GM23338 (cell line): ENCODE measurements at regions not wholly inside any gene's neighbourhood (a gene's known extent, or its start where the extent isn't known, plus 50 kb on each side); places are given as distances from the start of the nearest gene placed in this dataset.

ENCODE experiments used
- ATAC-seq: fragments of 200-7000 bp; cut with Tn5 transposase; 3 replicates; pipeline ENCODE4 v1.9.1; 2020
- DNase-seq: peaks from one replicate; pipeline ENCODE4 v3.0.0-alpha.2; 2015; ENCODE audit warnings: low spot score
- H2AFZ ChIP-seq: fragments of 200-600 bp; sonication (generic); 2 replicates; pipeline ENCODE4 v1.8.0; 2016; ENCODE audit warnings: antibody characterized with exemption, mild to moderate bottlenecking, moderate library complexity
- H3F3A ChIP-seq: fragments of 200-600 bp; sonication (generic); replicated peaks from 2 replicates; pipeline ENCODE4 v1.8.0; 2017; ENCODE audit warnings: antibody characterized with exemption, mixed run types, low read depth
- H3K27ac ChIP-seq: fragments of 200-600 bp; sonication (generic); 2 replicates; pipeline ENCODE4 v1.6.1; 2016; ENCODE audit warnings: low read depth
- H3K27me3 ChIP-seq: fragments of 200-600 bp; sonication (generic); 2 replicates; pipeline ENCODE4 v1.8.0; 2016; ENCODE audit warnings: mild to moderate bottlenecking, mixed run types, moderate library complexity; ENCODE audit not compliant: insufficient read depth
- H3K36me3 ChIP-seq: fragments of 200-600 bp; sonication (generic); 2 replicates; pipeline ENCODE4 v1.8.0; 2016; ENCODE audit warnings: mild to moderate bottlenecking; ENCODE audit not compliant: insufficient read depth
- H3K4me1 ChIP-seq: fragments of 200-600 bp; sonication (generic); 2 replicates; pipeline ENCODE4 v1.8.0; 2016; ENCODE audit warnings: mild to moderate bottlenecking, moderate library complexity; ENCODE audit not compliant: insufficient read depth
- H3K4me2 ChIP-seq: fragments of 200-600 bp; sonication (generic); 2 replicates; pipeline ENCODE4 v1.7.1; 2017; ENCODE audit warnings: mixed run types
- H3K4me3 ChIP-seq: fragments of 200-600 bp; sonication (generic); 2 replicates; pipeline ENCODE4 v1.6.1; 2016; ENCODE audit warnings: mixed run types
- H3K79me2 ChIP-seq: fragments of 200-600 bp; sonication (generic); replicated peaks from 2 replicates; pipeline ENCODE4 v1.8.0; 2017; ENCODE audit warnings: mild to moderate bottlenecking; ENCODE audit not compliant: insufficient read depth
- H3K9me2 ChIP-seq: fragments of 200-600 bp; sonication (generic); 2 replicates; pipeline ENCODE4 v1.8.0; 2017; ENCODE audit not compliant: insufficient read depth
- H4K20me1 ChIP-seq: fragments of 200-600 bp; sonication (generic); replicated peaks from 2 replicates; pipeline ENCODE4 v1.8.0; 2017; ENCODE audit warnings: mild to moderate bottlenecking; ENCODE audit not compliant: insufficient read depth
- H3K27ac Mint-ChIP-seq: 2 replicates; pipeline ENCODE4 v1.8.0; 2020; ENCODE audit warnings: inconsistent platforms, mild to moderate bottlenecking, moderate library complexity, mixed read lengths
- H3K27me3 Mint-ChIP-seq: 3 replicates; pipeline ENCODE4 v1.8.0; 2022; ENCODE audit warnings: low read depth, mild to moderate bottlenecking, moderate library complexity, mixed read lengths, inconsistent platforms; ENCODE audit not compliant: insufficient read depth, poor library complexity
- H3K36me3 Mint-ChIP-seq: 3 replicates; pipeline ENCODE4 v1.8.0; 2021; ENCODE audit warnings: low read depth, mild to moderate bottlenecking, inconsistent platforms, moderate library complexity, mixed read lengths
- H3K4me1 Mint-ChIP-seq: 3 replicates; pipeline ENCODE4 v1.8.0; 2020; ENCODE audit warnings: mild to moderate bottlenecking, inconsistent platforms, mixed read lengths
- H3K4me3 Mint-ChIP-seq: 3 replicates; pipeline ENCODE4 v1.8.0; 2021; ENCODE audit warnings: moderate library complexity, mild to moderate bottlenecking, inconsistent platforms, mixed read lengths
- H3K9me3 Mint-ChIP-seq: 3 replicates; pipeline ENCODE4 v1.8.0; 2020; ENCODE audit warnings: moderate library complexity, mild to moderate bottlenecking, inconsistent platforms, mixed read lengths
- ETS1 ChIP-seq: IDR thresholded peaks from 2 replicates; pipeline ENCODE4 v1.6.1; 2016; ENCODE audit warnings: antibody characterized with exemption
- EZH2 ChIP-seq: fragments of 200-600 bp; sonication (generic); IDR thresholded peaks from one replicate; pipeline ENCODE4 v1.8.0; 2017; ENCODE audit warnings: antibody characterized with exemption, mild to moderate bottlenecking, low read depth; ENCODE audit not compliant: unreplicated experiment
- EZH2phosphoT487 ChIP-seq: fragments of 200-600 bp; sonication (generic); IDR thresholded peaks from one replicate; pipeline ENCODE4 v1.8.1; 2018; ENCODE audit warnings: antibody characterized with exemption; ENCODE audit not compliant: unreplicated experiment
- JUNB ChIP-seq: IDR thresholded peaks from one replicate; pipeline ENCODE4 v1.6.1; 2016; ENCODE audit warnings: antibody characterized with exemption; ENCODE audit not compliant: unreplicated experiment
- NANOG ChIP-seq: IDR thresholded peaks from 2 replicates; pipeline ENCODE4 v1.6.1; 2016; ENCODE audit warnings: antibody characterized with exemption, borderline replicate concordance
- STAT1 ChIP-seq: IDR thresholded peaks from one replicate; pipeline ENCODE4 v1.6.1; 2016; ENCODE audit warnings: antibody characterized with exemption; ENCODE audit not compliant: unreplicated experiment
- ZNF114 ChIP-seq: fragments of 250-450 bp; sonication (Bioruptor Pico); IDR thresholded peaks from 2 replicates; pipeline ENCODE4 v1.5.0; 2020; ENCODE audit warnings: mild to moderate bottlenecking, moderate library complexity
- ZNF462 ChIP-seq: fragments of 250-450 bp; sonication (Bioruptor Pico); IDR thresholded peaks from 2 replicates; pipeline ENCODE4 v1.5.0; 2020; ENCODE audit warnings: mild to moderate bottlenecking, moderate library complexity

GRCh38 chrX:146238173-146238572 is 420.5 kb downstream of the SLITRK2 start (continued):
- TF ChIP-seq ZNF462 (no peak), STAT1 (no peak), NANOG (no peak), ETS1 (no peak), JUNB (no peak), EZH2 (no peak), EZH2phosphoT487 (no peak)

- no peaks in the 10 kb centered on the region for H3K79me2 ChIP-seq
- peaks cover 69% of the 10 kb centered on the region for H3K9me3 Mint-ChIP-seq
- TF ChIP-seq ZNF114 (CRISPR knock-in tag) (no peak), EZH2phosphoT487 (no peak), STAT1 (no peak), ZNF462 (no peak)
Measured at GRCh38 chrX:146241902-146242301, 424.3 kb downstream of the SLITRK2 start.

More at GRCh38 chrX:146241902-146242301, 424.3 kb downstream of the SLITRK2 start:
- DNase-seq (no peak), ATAC-seq (no peak)
- H3K4me3 ChIP-seq: no peak overlapping the region
- no peaks in the 10 kb centered on the region for H3K9me2 ChIP-seq
- no peaks in the 10 kb centered on the region for H3K36me3 ChIP-seq
- no peaks in the 10 kb centered on the region for H3K4me1 ChIP-seq
- no peaks in the 10 kb centered on the region for H3K4me1 Mint-ChIP-seq
- H4K20me1 ChIP-seq: no peaks in the 10 kb centered on the region
- H2AFZ ChIP-seq: no peak overlapping the region
- H3F3A ChIP-seq: no peaks in the 10 kb centered on the region
- peaks cover 5% of the 10 kb centered on the region; the same call in 2 of the 3 replicates for H3K36me3 Mint-ChIP-seq
- no peaks in the 10 kb centered on the region for H3K27me3 Mint-ChIP-seq
- no peak overlapping the region for H3K4me3 Mint-ChIP-seq
- H3K27me3 ChIP-seq: no peaks in the 10 kb centered on the region
- no peak overlapping the region for H3K27ac Mint-ChIP-seq
- H3K27ac ChIP-seq: no peak overlapping the region
- H3K4me2 ChIP-seq: no peak overlapping the region
